Central memory CD4-positive, alpha-beta T cell (primary cell): ENCODE measurements at regions not wholly inside any gene's neighbourhood (a gene's known extent, or its start where the extent isn't known, plus 50 kb on each side); places are given as distances from the start of the nearest gene placed in this dataset.
A peak's percentile ranks its signal among the peaks of the same experiment; 100 is the strongest.

ENCODE experiments used
- DNase-seq: peaks from one replicate; pipeline ENCODE4 v3.0.0; 2022

GRCh38 chr10:6342096-6342685, 139.5 kb downstream of the PFKFB3 start:
- no peak for DNase-seq

GRCh38 chr10:6343305-6344010, 140.7 kb downstream of the PFKFB3 start:
- DNase-seq, result no peak

GRCh38 chr10:6345404-6345803, 142.7 kb downstream of the PFKFB3 start:
- no peak for DNase-seq

GRCh38 chr10:6346631-6347030, 143.9 kb downstream of the PFKFB3 start:
- no peak for DNase-seq

GRCh38 chr10:6347391-6347951, 144.7 kb downstream of the PFKFB3 start:
- DNase-seq, result no peak

GRCh38 chr10:6348096-6348874, 145.6 kb downstream of the PFKFB3 start:
- DNase-seq, result peak; percentile 91

- no peak for DNase-seq
Measured at GRCh38 chr10:6349846-6350535, 147.3 kb downstream of the PFKFB3 start.

GRCh38 chr10:6350609-6351008, 147.9 kb downstream of the PFKFB3 start:
- no peak for DNase-seq

GRCh38 chr10:6351495-6351894, 148.8 kb downstream of the PFKFB3 start:
- DNase-seq, result no peak

GRCh38 chr10:6353526-6353925, 150.8 kb downstream of the PFKFB3 start:
- no peak for DNase-seq

GRCh38 chr10:6354168-6354772, 151.5 kb downstream of the PFKFB3 start:
- DNase-seq, result no peak

GRCh38 chr10:6356280-6356793, 153.6 kb downstream of the PFKFB3 start:
- DNase-seq, result no peak

- DNase-seq, result no peak
Measured at GRCh38 chr10:6361869-6362268, 159.1 kb downstream of the PFKFB3 start.

GRCh38 chr10:6362879-6363278, 160.1 kb downstream of the PFKFB3 start:
- no peak for DNase-seq

- no peak for DNase-seq
Measured at GRCh38 chr10:6363511-6363910, 160.8 kb downstream of the PFKFB3 start.

GRCh38 chr10:6364283-6364682, 161.6 kb downstream of the PFKFB3 start:
- DNase-seq, result no peak

- DNase-seq, result no peak
Measured at GRCh38 chr10:6364893-6365292, 162.2 kb downstream of the PFKFB3 start.

GRCh38 chr10:6365384-6365783, 162.7 kb downstream of the PFKFB3 start:
- DNase-seq, result no peak
